HCT116 (cell line): ENCODE measurements at regions not wholly inside any gene's neighbourhood (a gene's known extent, or its start where the extent isn't known, plus 50 kb on each side); places are given as distances from the start of the nearest gene placed in this dataset.

Experiments
- ATAC-seq: fragments of 200-7000 bp; cut with Tn5 transposase; 2 replicates; pipeline ENCODE4 v1.9.1; 2020; ENCODE audit warnings: mild to moderate bottlenecking, moderate library complexity
- BruUV-seq: library from RNA; stranded (reverse); fragments of 400-500 nt; replicated peaks from 2 replicates; lab custom pipeline; 2021; lab: Mats Ljungman, UMichigan
- CTCF ChIA-PET: fragments of 300-600 bp; sonication (Branson Sonifier 250); formaldehyde crosslinking; loops from one replicate; lab custom pipeline; 2021; ENCODE audit warnings: antibody characterized with exemption; lab: Charles Lee
- POLR2A ChIA-PET: fragments of 300-600, 350-600 bp; sonication (Branson Sonifier 250); formaldehyde crosslinking; loops from one replicate; lab custom pipeline; 2021; ENCODE audit warnings: antibody characterized with exemption; lab: Charles Lee
- RAD21 ChIA-PET, 2 experiments: fragments of 300-600 bp; sonication (Branson Sonifier 250); formaldehyde crosslinking; loops; one replicate each; lab custom pipeline; 2023; ENCODE audit warnings: low total read pairs in 2 of 2; ENCODE audit not compliant: uncharacterized antibody in 2 of 2, unreplicated experiment in 2 of 2, low non-redundant PET in 1 of 2; lab: Charles Lee
- DNase-seq: peaks from one replicate; pipeline ENCODE4 v3.0.0-alpha.2; 2010; ENCODE audit warnings: low read depth, low spot score
- H2AFZ ChIP-seq: fragments of 200-600 bp; shearing (Covaris generic), sonication (generic); 2 replicates; pipeline ENCODE4 v1.6.1; 2017; ENCODE audit warnings: low read depth, mixed run types, mixed read lengths, antibody characterized with exemption, low read length; ENCODE audit not compliant: poor library complexity, severe bottlenecking
- H3K27ac ChIP-seq: 2 replicates; pipeline ENCODE4 v1.5.1; 2012; ENCODE audit warnings: low read depth, low read length
- H3K27me3 ChIP-seq: fragments of 200-600 bp; sonication (generic); 2 replicates; pipeline ENCODE4 v1.6.1; 2016; ENCODE audit warnings: mixed run types, low read length, mixed read lengths; ENCODE audit not compliant: insufficient read depth
- H3K36me3 ChIP-seq, 2 experiments: fragments of 200-500 bp in 1 of 2; fragments of 200-600 bp in 1 of 2; sonication (Bioruptor generic) in 1 of 2; sonication (generic) in 1 of 2; 2 replicates each; pipeline versions ENCODE4 v1.5.1 to v1.6.1; 2014 to 2016; ENCODE audit warnings: low read length in 2 of 2, inconsistent platforms in 1 of 2, mixed read lengths in 1 of 2, mixed run types in 1 of 2; ENCODE audit not compliant: insufficient read depth in 2 of 2, control insufficient read depth in 1 of 2
- H3K4me1 ChIP-seq, 2 experiments: fragments of 200-600 bp in 1 of 2; sonication (generic) in 1 of 2; 2 replicates each; pipeline versions ENCODE4 v1.5.1 to v1.6.1; 2012 to 2017; ENCODE audit warnings: low read length in 2 of 2, inconsistent platforms in 1 of 2, mild to moderate bottlenecking in 1 of 2, mixed read lengths in 1 of 2, mixed run types in 1 of 2, moderate library complexity in 1 of 2; ENCODE audit not compliant: insufficient read depth in 2 of 2, control insufficient read depth in 1 of 2
- H3K4me2 ChIP-seq: fragments of 200-600 bp; sonication (generic); 2 replicates; pipeline ENCODE4 v1.6.1; 2017; ENCODE audit warnings: mixed run types, low read length, mixed read lengths
- H3K4me3 ChIP-seq, 2 experiments: fragments of 200-600 bp in 1 of 2; sonication (generic) in 1 of 2; replicated peaks in 1 of 2; 2 replicates each; pipeline ENCODE4 v1.5.1; 2011 to 2016; ENCODE audit warnings: low read length in 2 of 2, control low read depth in 1 of 2, low read depth in 1 of 2, mild to moderate bottlenecking in 1 of 2, mixed read lengths in 1 of 2, mixed run types in 1 of 2
- H3K79me2 ChIP-seq: fragments of 200-600 bp; sonication (generic); 2 replicates; pipeline ENCODE4 v1.6.1; 2017; ENCODE audit warnings: mild to moderate bottlenecking, mixed run types, low read length, moderate library complexity, mixed read lengths; ENCODE audit not compliant: insufficient read depth
- H3K9ac ChIP-seq: fragments of 200-600 bp; sonication (generic); 2 replicates; pipeline ENCODE4 v1.6.1; 2016; ENCODE audit warnings: low read length, mixed read lengths
- H3K9me2 ChIP-seq: fragments of 200-600 bp; sonication (generic), shearing (Covaris generic); 2 replicates; pipeline ENCODE4 v1.6.1; 2017; ENCODE audit warnings: mixed run types, mild to moderate bottlenecking, moderate library complexity; ENCODE audit not compliant: insufficient read depth
- H3K9me3 ChIP-seq, 2 experiments: fragments of 200-500 bp in 1 of 2; fragments of 200-600 bp in 1 of 2; sonication (Bioruptor generic) in 1 of 2; sonication (generic) in 1 of 2; 2 replicates each; pipeline ENCODE4 v1.6.1; 2014 to 2017; ENCODE audit warnings: low read length in 2 of 2, mixed read lengths in 2 of 2, inconsistent platforms in 1 of 2, low read depth in 1 of 2, mild to moderate bottlenecking in 1 of 2, mixed run types in 1 of 2, moderate library complexity in 1 of 2; ENCODE audit not compliant: control insufficient read depth in 1 of 2, insufficient read depth in 1 of 2
- H4K20me1 ChIP-seq: fragments of 200-600 bp; sonication (generic), shearing (Covaris generic); 2 replicates; pipeline ENCODE4 v1.6.1; 2017; ENCODE audit warnings: mixed run types, mild to moderate bottlenecking, moderate library complexity; ENCODE audit not compliant: insufficient read depth
- CBX3 ChIP-seq: IDR thresholded peaks from 2 replicates; pipeline ENCODE4 v1.6.1; 2012; ENCODE audit warnings: low read depth
- CEBPB ChIP-seq: IDR thresholded peaks from 2 replicates; pipeline ENCODE4 v1.6.1; 2012; ENCODE audit warnings: low read depth
- ELF1 ChIP-seq: IDR thresholded peaks from 2 replicates; pipeline ENCODE4 v1.6.1; 2012; ENCODE audit warnings: low read depth, borderline replicate concordance
- EZH2 ChIP-seq: fragments of 200-600 bp; sonication (generic); IDR thresholded peaks from 2 replicates; pipeline ENCODE4 v1.6.1; 2017; ENCODE audit warnings: antibody characterized with exemption, mixed run types
- EZH2phosphoT487 ChIP-seq: fragments of 200-600 bp; IDR thresholded peaks from 2 replicates; pipeline ENCODE4 v1.6.1; 2018; ENCODE audit warnings: antibody characterized with exemption, borderline replicate concordance
- FOSL1 ChIP-seq: IDR thresholded peaks from 2 replicates; pipeline ENCODE4 v1.6.1; 2012; ENCODE audit warnings: low read depth
- POLR2A ChIP-seq: IDR thresholded peaks from 2 replicates; pipeline ENCODE4 v1.7.0; 2011; ENCODE audit warnings: borderline replicate concordance; ENCODE audit not compliant: insufficient read depth, insufficient read length; ENCODE audit errors: extremely low read depth
- POLR2AphosphoS5 ChIP-seq: IDR thresholded peaks from 2 replicates; pipeline ENCODE4 v1.6.1; 2011; ENCODE audit warnings: mild to moderate bottlenecking, low read depth, low read length, moderate library complexity
- RAD21 ChIP-seq: IDR thresholded peaks from 2 replicates; pipeline ENCODE4 v1.6.1; 2012; ENCODE audit warnings: low read depth, mild to moderate bottlenecking
- SIN3A ChIP-seq: IDR thresholded peaks from 2 replicates; pipeline ENCODE4 v1.6.1; 2012; ENCODE audit warnings: low read depth
- SP1 ChIP-seq: IDR thresholded peaks from 2 replicates; pipeline ENCODE4 v1.6.1; 2012; ENCODE audit warnings: low read depth
- SRF ChIP-seq: IDR thresholded peaks from 2 replicates; pipeline ENCODE4 v1.6.1; 2012; ENCODE audit warnings: low read depth
- YY1 ChIP-seq: IDR thresholded peaks from 2 replicates; pipeline ENCODE4 v1.6.1; 2011; ENCODE audit warnings: low read length, low read depth, moderate library complexity, mild to moderate bottlenecking; ENCODE audit not compliant: insufficient replicate concordance; ENCODE audit errors: extremely low read depth
- ZFX ChIP-seq: fragments of 450-650 bp; IDR thresholded peaks from 2 replicates; pipeline ENCODE4 v1.6.1; 2017
- ZNF274 ChIP-seq: fragments of 200-500 bp; sonication (Bioruptor generic); IDR thresholded peaks from 2 replicates; pipeline ENCODE4 v1.6.1; 2014; ENCODE audit warnings: mild to moderate bottlenecking, low read depth, low read length, inconsistent platforms
- intact Hi-C: fragments of 100-400 bp; cut with micrococcal nuclease; formaldehyde crosslinking; loops from 2 replicates; pipeline ENCODE4 v1.10.0; 2022
- TF ChIP-seq, protein P1 (sequence below), 3 experiments: fragments of 200-600 bp in 1 of 3; sonication (generic) in 1 of 3; IDR thresholded peaks in 2 of 3; conservative IDR thresholded peaks in 1 of 3; 2 replicates each; pipeline ENCODE4 v1.5.1; 2012 to 2017; ENCODE audit warnings: low read depth in 2 of 3, low read length in 2 of 3, antibody characterized with exemption in 1 of 3, borderline replicate concordance in 1 of 3, control low read depth in 1 of 3, mild to moderate bottlenecking in 1 of 3, mixed read lengths in 1 of 3, mixed run types in 1 of 3, moderate library complexity in 1 of 3; ENCODE audit not compliant: insufficient read depth in 1 of 3
- TF ChIP-seq, protein P2 (sequence below): IDR thresholded peaks from 2 replicates; pipeline ENCODE4 v1.6.1; 2012
- TF ChIP-seq, protein P3 (sequence below): IDR thresholded peaks from 2 replicates; pipeline ENCODE4 v1.6.1; 2011; ENCODE audit warnings: mild to moderate bottlenecking, low read length, moderate library complexity; ENCODE audit not compliant: insufficient replicate concordance; ENCODE audit errors: extremely low read depth
- TF ChIP-seq, protein P4 (sequence below): IDR thresholded peaks from 2 replicates; pipeline ENCODE4 v1.6.1; 2012; ENCODE audit warnings: low read depth

DNA sequence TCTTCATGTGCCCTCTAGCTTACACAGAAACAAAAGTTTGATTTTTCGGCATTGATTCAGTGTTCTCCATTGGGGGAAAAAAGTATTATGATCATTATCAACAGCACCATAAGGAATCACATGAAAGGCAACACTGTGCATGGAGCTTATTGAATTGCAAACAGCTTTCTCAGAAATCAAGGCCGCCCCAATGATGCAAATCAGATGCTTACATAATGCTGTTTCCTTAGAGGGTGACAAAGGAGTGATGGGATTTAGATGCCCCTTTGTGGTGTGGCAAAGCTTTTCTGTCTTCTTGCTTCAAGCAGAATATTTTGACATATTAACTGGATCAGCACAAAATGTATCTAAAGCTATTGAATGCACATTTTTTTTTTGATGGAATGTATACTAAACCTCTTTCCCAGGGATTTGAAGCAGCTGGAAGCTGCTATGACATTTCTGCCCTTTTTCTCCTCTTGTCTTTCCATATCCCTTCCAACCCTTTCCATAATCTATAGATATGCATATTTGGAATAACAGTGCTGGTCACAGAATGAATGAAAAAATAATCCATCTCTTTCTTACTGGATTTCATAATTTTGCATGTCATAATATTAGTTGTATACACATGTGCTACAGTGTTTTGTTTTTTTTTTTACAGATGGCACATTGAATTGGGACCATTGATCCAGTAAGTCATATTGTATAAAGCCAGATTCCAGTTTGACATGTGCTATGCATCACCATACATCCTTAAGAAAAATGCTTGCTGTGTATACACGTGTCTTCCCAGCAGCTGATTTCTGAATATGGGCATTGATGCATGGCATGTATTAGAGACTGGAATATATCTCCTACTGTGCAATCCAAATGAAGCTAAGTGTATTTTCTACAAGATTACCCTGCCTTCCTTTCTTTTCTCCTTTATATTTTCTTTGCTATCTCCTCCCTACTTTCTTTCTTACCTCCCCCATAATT lies 259.7 kb upstream of the DCN start:
- Histone ChIP-seq H3K27ac (no peak overlapping the region), H3K36me3 (no peaks in the 10 kb centered on the region), H3K9me2 (no peaks in the 10 kb centered on the region), H3K4me1 (no peaks in the 10 kb centered on the region), H3K27me3 (no peaks in the 10 kb centered on the region), H2AFZ (no peak overlapping the region), H3K9ac (no peak overlapping the region), H3K9me3 (no peaks in the 10 kb centered on the region), H4K20me1 (no peaks in the 10 kb centered on the region), H3K4me2 (no peak overlapping the region), H3K79me2 (no peaks in the 10 kb centered on the region), H3K4me3 (no peak overlapping the region)
- ChIA-PET CTCF (interaction anchor here (1.1 kb wide), 1 partner anchor 81 kb away, joined by 3 read pairs; no protein-coding TSS in a partner anchor), RAD21 (no interaction called here), POLR2A (no interaction called here)
- no peak for TF ChIP-seq RAD21
- TF ChIP-seq, protein P1, sequence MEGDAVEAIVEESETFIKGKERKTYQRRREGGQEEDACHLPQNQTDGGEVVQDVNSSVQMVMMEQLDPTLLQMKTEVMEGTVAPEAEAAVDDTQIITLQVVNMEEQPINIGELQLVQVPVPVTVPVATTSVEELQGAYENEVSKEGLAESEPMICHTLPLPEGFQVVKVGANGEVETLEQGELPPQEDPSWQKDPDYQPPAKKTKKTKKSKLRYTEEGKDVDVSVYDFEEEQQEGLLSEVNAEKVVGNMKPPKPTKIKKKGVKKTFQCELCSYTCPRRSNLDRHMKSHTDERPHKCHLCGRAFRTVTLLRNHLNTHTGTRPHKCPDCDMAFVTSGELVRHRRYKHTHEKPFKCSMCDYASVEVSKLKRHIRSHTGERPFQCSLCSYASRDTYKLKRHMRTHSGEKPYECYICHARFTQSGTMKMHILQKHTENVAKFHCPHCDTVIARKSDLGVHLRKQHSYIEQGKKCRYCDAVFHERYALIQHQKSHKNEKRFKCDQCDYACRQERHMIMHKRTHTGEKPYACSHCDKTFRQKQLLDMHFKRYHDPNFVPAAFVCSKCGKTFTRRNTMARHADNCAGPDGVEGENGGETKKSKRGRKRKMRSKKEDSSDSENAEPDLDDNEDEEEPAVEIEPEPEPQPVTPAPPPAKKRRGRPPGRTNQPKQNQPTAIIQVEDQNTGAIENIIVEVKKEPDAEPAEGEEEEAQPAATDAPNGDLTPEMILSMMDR (IDR thresholded peaks at IDR 0.05 in 2 of 3, conservative IDR thresholded peaks at IDR 0.05 in 1 of 3; ENCODE audit: borderline replicate concordance in 1 of 3, insufficient read depth in 1 of 3, low read depth in 2 of 3, low read length in 2 of 3) = no peak
- no peak for TF ChIP-seq CEBPB
- TF ChIP-seq SIN3A = no peak
- TF ChIP-seq POLR2AphosphoS5 = no peak
- TF ChIP-seq ZNF274 = no peak
- TF ChIP-seq, protein P2, sequence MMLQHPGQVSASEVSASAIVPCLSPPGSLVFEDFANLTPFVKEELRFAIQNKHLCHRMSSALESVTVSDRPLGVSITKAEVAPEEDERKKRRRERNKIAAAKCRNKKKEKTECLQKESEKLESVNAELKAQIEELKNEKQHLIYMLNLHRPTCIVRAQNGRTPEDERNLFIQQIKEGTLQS = no peak
- no peak for TF ChIP-seq EZH2phosphoT487
- TF ChIP-seq YY1 = no peak
- no peak for TF ChIP-seq EZH2
- TF ChIP-seq CBX3 = no peak
- TF ChIP-seq FOSL1 = no peak
- TF ChIP-seq ZFX = no peak
- TF ChIP-seq ELF1 = no peak
- TF ChIP-seq POLR2A = no peak
- TF ChIP-seq, protein P3, sequence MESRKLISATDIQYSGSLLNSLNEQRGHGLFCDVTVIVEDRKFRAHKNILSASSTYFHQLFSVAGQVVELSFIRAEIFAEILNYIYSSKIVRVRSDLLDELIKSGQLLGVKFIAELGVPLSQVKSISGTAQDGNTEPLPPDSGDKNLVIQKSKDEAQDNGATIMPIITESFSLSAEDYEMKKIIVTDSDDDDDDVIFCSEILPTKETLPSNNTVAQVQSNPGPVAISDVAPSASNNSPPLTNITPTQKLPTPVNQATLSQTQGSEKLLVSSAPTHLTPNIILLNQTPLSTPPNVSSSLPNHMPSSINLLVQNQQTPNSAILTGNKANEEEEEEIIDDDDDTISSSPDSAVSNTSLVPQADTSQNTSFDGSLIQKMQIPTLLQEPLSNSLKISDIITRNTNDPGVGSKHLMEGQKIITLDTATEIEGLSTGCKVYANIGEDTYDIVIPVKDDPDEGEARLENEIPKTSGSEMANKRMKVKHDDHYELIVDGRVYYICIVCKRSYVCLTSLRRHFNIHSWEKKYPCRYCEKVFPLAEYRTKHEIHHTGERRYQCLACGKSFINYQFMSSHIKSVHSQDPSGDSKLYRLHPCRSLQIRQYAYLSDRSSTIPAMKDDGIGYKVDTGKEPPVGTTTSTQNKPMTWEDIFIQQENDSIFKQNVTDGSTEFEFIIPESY = no peak
- no peak for TF ChIP-seq SP1
- TF ChIP-seq, protein P4, sequence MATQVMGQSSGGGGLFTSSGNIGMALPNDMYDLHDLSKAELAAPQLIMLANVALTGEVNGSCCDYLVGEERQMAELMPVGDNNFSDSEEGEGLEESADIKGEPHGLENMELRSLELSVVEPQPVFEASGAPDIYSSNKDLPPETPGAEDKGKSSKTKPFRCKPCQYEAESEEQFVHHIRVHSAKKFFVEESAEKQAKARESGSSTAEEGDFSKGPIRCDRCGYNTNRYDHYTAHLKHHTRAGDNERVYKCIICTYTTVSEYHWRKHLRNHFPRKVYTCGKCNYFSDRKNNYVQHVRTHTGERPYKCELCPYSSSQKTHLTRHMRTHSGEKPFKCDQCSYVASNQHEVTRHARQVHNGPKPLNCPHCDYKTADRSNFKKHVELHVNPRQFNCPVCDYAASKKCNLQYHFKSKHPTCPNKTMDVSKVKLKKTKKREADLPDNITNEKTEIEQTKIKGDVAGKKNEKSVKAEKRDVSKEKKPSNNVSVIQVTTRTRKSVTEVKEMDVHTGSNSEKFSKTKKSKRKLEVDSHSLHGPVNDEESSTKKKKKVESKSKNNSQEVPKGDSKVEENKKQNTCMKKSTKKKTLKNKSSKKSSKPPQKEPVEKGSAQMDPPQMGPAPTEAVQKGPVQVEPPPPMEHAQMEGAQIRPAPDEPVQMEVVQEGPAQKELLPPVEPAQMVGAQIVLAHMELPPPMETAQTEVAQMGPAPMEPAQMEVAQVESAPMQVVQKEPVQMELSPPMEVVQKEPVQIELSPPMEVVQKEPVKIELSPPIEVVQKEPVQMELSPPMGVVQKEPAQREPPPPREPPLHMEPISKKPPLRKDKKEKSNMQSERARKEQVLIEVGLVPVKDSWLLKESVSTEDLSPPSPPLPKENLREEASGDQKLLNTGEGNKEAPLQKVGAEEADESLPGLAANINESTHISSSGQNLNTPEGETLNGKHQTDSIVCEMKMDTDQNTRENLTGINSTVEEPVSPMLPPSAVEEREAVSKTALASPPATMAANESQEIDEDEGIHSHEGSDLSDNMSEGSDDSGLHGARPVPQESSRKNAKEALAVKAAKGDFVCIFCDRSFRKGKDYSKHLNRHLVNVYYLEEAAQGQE = no peak
- no peak for TF ChIP-seq SRF
- BruUV-seq = no TSS peak
- intact Hi-C loops = no loop called here
- no peak for ATAC-seq
- no peak for DNase-seq
